ENCODE measurements at regions not wholly inside any gene's neighbourhood (a gene's known extent, or its start where the extent isn't known, plus 50 kb on each side); places are given as distances from the start of the nearest gene placed in this dataset.

DNA sequence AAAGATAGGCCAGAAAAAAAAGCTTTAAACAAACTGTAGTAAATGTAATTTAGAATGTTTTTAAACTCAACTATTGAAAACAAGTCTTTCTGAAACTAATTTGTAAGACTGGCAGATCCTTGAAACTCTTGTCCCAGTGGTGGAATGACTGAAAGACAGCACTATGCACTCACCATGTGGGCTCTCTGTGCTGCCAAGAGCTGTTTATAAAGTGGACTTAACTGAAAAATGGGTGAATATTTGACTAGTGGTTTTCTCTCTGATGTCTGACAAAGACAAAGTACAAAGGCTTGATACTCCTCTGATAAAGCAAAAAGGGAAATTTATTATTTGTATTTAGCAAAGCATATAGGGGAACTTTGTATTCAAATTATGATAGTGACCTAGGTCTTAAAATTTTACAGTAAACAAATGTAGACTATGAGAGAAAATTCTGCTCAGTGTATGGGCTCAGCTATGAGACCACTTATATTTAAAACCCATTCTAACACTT is 635.4 kb downstream of the NR2F1-AS1 start (continued):
- no peak for TF ChIP-seq ZBED1 (IDR thresholded peaks at IDR 0.05; ENCODE audit: borderline replicate concordance)
- no peak for TF ChIP-seq MTA2 (IDR thresholded peaks at IDR 0.05; ENCODE audit: low read depth)
- TF ChIP-seq PKNOX1 (IDR thresholded peaks at IDR 0.05) = no peak
- TF ChIP-seq POLR2AphosphoS2 (IDR thresholded peaks at IDR 0.05; ENCODE audit: low read depth, low read length) = no peak
- TF ChIP-seq, protein P1, sequence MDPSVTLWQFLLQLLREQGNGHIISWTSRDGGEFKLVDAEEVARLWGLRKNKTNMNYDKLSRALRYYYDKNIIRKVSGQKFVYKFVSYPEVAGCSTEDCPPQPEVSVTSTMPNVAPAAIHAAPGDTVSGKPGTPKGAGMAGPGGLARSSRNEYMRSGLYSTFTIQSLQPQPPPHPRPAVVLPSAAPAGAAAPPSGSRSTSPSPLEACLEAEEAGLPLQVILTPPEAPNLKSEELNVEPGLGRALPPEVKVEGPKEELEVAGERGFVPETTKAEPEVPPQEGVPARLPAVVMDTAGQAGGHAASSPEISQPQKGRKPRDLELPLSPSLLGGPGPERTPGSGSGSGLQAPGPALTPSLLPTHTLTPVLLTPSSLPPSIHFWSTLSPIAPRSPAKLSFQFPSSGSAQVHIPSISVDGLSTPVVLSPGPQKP (IDR thresholded peaks at IDR 0.05; ENCODE audit: low read depth, low read length) = no peak

DNA sequence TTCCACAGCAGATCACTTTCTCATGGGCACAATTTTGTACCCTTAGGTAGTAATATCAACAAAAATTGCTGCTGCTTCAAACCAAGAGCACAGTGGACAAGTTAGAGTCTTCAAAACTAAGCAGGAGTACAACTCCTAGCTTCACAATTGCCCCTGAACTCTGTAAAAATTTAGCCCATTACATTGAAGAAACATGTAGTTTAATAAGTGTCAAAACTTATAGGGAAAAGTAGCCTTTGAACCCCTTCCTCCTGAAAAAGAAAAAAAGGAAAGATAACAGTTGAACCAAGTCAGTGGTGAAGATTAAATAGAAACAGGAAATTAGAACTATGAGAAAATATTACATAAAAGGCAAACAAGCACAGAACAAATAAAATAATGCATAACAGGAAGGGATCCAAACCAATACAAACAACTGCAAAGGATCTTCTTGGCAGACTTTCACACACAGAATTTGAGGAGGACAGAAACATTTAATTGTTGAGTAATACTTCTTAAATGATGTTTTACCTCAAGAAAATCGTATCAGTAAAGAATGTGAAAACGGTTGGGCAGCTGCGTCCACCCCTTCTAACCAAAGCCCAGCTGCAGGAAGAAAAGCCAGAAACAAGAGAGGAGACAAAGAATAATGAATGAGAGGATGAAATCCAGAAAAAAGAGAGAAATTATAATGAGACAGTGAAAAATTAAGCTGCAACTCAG is 636.0 kb downstream of the NR2F1-AS1 start:
- Histone ChIP-seq H3K79me2 (ENCODE audit: control insufficient read depth, insufficient read depth, low read length) (no peaks in the 10 kb centered on the region), H3K27ac (ENCODE audit: control insufficient read depth, insufficient read depth) (no peak overlapping the region), H3K4me1 (ENCODE audit: control insufficient read depth, insufficient read depth, low read length) (no peaks in the 10 kb centered on the region), H3K9ac (ENCODE audit: control insufficient read depth, insufficient read depth, low read length) (no peak overlapping the region), H3K9me3 (replicated peaks; ENCODE audit: control insufficient read depth, insufficient read depth, low read length) (no peaks in the 10 kb centered on the region), H3K4me2 (ENCODE audit: control insufficient read depth, insufficient read depth) (no peak overlapping the region), H4K20me1 (ENCODE audit: control insufficient read depth, insufficient read depth) (no peaks in the 10 kb centered on the region), H3K36me3 (ENCODE audit: control insufficient read depth in 2 of 2, insufficient read depth in 2 of 2, low read length in 1 of 2) (no peaks in the 10 kb centered on the region), H3K4me3 (no peak overlapping the region), H3K27me3 (replicated peaks in 1 of 2; ENCODE audit: control insufficient read depth in 2 of 2, insufficient read depth in 2 of 2, low read length in 1 of 2) (no peaks in the 10 kb centered on the region), H2AFZ (ENCODE audit: control insufficient read depth, low read depth, low read length) (no peak overlapping the region)
- BruUV-seq (replicated peaks) = no TSS peak
- intact Hi-C loops (cut with micrococcal nuclease; ENCODE audit: unreplicated experiment) = no loop called here
- FAIRE-seq = no peak
- WGBS (ENCODE audit: insufficient coverage, insufficient replicate concordance, low lambda C conversion rate, missing lambda C conversion rate) = 18% methylated on average over 3 of the region's 3 CpGs
- in situ Hi-C loops (cut with MboI) = no loop called here
- SMC1A ChIA-PET (ENCODE audit: uncharacterized antibody, unreplicated experiment) = interaction anchor here (1.3 kb wide), 1 partner anchor 36 kb away, joined by 3 read pairs; no protein-coding TSS in a partner anchor
- TF ChIP-seq, protein P2, sequence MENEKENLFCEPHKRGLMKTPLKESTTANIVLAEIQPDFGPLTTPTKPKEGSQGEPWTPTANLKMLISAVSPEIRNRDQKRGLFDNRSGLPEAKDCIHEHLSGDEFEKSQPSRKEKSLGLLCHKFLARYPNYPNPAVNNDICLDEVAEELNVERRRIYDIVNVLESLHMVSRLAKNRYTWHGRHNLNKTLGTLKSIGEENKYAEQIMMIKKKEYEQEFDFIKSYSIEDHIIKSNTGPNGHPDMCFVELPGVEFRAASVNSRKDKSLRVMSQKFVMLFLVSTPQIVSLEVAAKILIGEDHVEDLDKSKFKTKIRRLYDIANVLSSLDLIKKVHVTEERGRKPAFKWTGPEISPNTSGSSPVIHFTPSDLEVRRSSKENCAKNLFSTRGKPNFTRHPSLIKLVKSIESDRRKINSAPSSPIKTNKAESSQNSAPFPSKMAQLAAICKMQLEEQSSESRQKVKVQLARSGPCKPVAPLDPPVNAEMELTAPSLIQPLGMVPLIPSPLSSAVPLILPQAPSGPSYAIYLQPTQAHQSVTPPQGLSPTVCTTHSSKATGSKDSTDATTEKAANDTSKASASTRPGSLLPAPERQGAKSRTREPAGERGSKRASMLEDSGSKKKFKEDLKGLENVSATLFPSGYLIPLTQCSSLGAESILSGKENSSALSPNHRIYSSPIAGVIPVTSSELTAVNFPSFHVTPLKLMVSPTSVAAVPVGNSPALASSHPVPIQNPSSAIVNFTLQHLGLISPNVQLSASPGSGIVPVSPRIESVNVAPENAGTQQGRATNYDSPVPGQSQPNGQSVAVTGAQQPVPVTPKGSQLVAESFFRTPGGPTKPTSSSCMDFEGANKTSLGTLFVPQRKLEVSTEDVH (IDR thresholded peaks at IDR 0.05; ENCODE audit: low read depth, partially characterized antibody) = no peak
- TF ChIP-seq PAX8 (IDR thresholded peaks at IDR 0.05) (no peak), ZNF592 (IDR thresholded peaks at IDR 0.05) (no peak)
- RAD21 ChIA-PET (ENCODE audit: unreplicated experiment) = interaction anchor here (1.3 to 1.6 kb wide), 2 partner anchors 16 to 37 kb away, joined by 4 to 5 read pairs; no protein-coding TSS in a partner anchor
- CTCF ChIA-PET = no interaction called here
- no peak for DNase-seq (ENCODE audit: low read depth, low spot score)
- POLR2A ChIA-PET = no interaction called here
- no peak for ATAC-seq

Measured in GM12878 (cell line).